Mesendoderm (in vitro differentiated cells): ENCODE measurements at regions not wholly inside any gene's neighbourhood (a gene's known extent, or its start where the extent isn't known, plus 50 kb on each side); places are given as distances from the start of the nearest gene placed in this dataset.

Experiments
- DNase-seq: peaks from one replicate; pipeline ENCODE4 v3.0.0; 2013
- H2AK5ac ChIP-seq: 2 replicates; pipeline ENCODE4 v1.6.1; 2013; ENCODE audit warnings: low read length, inconsistent platforms
- H2BK120ac ChIP-seq: 2 replicates; pipeline ENCODE4 v1.6.1; 2013; ENCODE audit warnings: low read depth, mild to moderate bottlenecking, low read length, moderate library complexity, mixed read lengths
- H2BK15ac ChIP-seq: replicated peaks from 2 replicates; pipeline ENCODE4 v1.6.1; 2013; ENCODE audit warnings: low read depth, mild to moderate bottlenecking, moderate library complexity
- H2BK5ac ChIP-seq: 2 replicates; pipeline ENCODE4 v1.6.1; 2013; ENCODE audit warnings: low read length, inconsistent platforms
- H3K18ac ChIP-seq: 2 replicates; pipeline ENCODE4 v1.6.1; 2013; ENCODE audit warnings: mild to moderate bottlenecking, low read length, mixed read lengths
- H3K23ac ChIP-seq: one replicate; pipeline ENCODE4 v1.6.1; 2013; ENCODE audit warnings: low read length
- H3K27ac ChIP-seq: 2 replicates; pipeline ENCODE4 v1.5.1; 2013; ENCODE audit warnings: low read depth, mild to moderate bottlenecking, inconsistent platforms, low read length, moderate library complexity
- H3K27me3 ChIP-seq: 2 replicates; pipeline ENCODE4 v1.6.1; 2013; ENCODE audit warnings: low read length, control low read depth, mild to moderate bottlenecking, inconsistent platforms; ENCODE audit not compliant: insufficient read depth, poor library complexity
- H3K36me3 ChIP-seq: 2 replicates; pipeline ENCODE4 v1.6.1; 2013; ENCODE audit warnings: low read length, inconsistent platforms; ENCODE audit not compliant: control insufficient read depth, insufficient read depth
- H3K4ac ChIP-seq: one replicate; pipeline ENCODE4 v1.6.1; 2013; ENCODE audit warnings: low read depth, mild to moderate bottlenecking, low read length, moderate library complexity
- H3K4me1 ChIP-seq: 2 replicates; pipeline ENCODE4 v1.6.1; 2013; ENCODE audit warnings: low read depth, low read length, inconsistent platforms; ENCODE audit not compliant: control insufficient read depth
- H3K4me2 ChIP-seq: 2 replicates; pipeline ENCODE4 v1.6.1; 2013; ENCODE audit warnings: low read length
- H3K4me3 ChIP-seq: 2 replicates; pipeline ENCODE4 v1.5.1; 2013; ENCODE audit warnings: mild to moderate bottlenecking, low read length
- H3K56ac ChIP-seq: one replicate; pipeline ENCODE4 v1.6.1; 2013; ENCODE audit warnings: low read length
- H3K79me1 ChIP-seq: 2 replicates; pipeline ENCODE4 v1.6.1; 2013; ENCODE audit warnings: low read length, inconsistent platforms
- H3K79me2 ChIP-seq: 2 replicates; pipeline ENCODE4 v1.6.1; 2013; ENCODE audit warnings: mild to moderate bottlenecking, low read length; ENCODE audit not compliant: control insufficient read depth, insufficient read depth
- H3K9ac ChIP-seq: 2 replicates; pipeline ENCODE4 v1.6.1; 2013; ENCODE audit warnings: low read length, inconsistent platforms
- H4K5ac ChIP-seq: one replicate; pipeline ENCODE4 v1.6.1; 2013; ENCODE audit warnings: low read length
- H4K8ac ChIP-seq: one replicate; pipeline ENCODE4 v1.6.1; 2013; ENCODE audit warnings: low read depth, mild to moderate bottlenecking, control low read depth, low read length, moderate library complexity
- WGBS: extraction: QIAGEN DNeasy Blood & Tissue Kit; methylation state at CpG from one replicate; pipeline ENCODE4 v1.1.7; 2013; ENCODE audit warnings: low lambda C conversion rate, missing lambda C conversion rate; ENCODE audit not compliant: insufficient coverage; ENCODE audit errors: extremely low coverage; 5-methylcytosine and 5-hydroxymethylcytosine counted together

DNA sequence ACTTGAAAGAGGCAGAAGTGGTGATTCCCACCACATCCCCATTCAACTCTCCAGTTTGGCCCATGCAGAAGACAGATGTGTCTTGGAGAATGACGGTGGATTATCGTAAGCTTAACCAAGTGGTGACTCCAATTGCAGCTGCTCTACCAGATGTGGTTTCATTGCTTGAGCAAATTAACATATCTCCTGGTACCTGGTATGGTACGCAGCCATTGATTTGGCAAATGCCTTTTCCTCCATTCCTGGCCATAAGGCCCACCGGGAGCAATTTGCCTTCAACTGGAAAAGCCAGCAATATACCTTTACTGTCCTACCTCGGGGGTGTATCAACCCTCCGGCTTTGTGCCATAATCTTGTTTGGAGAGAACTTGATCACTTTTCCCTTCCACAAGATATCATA, 411.5 kb upstream of the SMIM21 start:
- no peak for DNase-seq
- no peak overlapping the region for H3K4me3 ChIP-seq
- H3K4me2 ChIP-seq, result no peak overlapping the region
- H2BK15ac ChIP-seq, result no peak overlapping the region
- H3K23ac ChIP-seq, result no peak overlapping the region
- H2BK5ac ChIP-seq, result no peak overlapping the region
- no peaks in the 10 kb centered on the region for H3K4me1 ChIP-seq
- no peak overlapping the region for H2AK5ac ChIP-seq
- H4K8ac ChIP-seq, result no peak overlapping the region
- no peaks in the 10 kb centered on the region for H3K27me3 ChIP-seq
- no peak overlapping the region for H4K5ac ChIP-seq
- H3K56ac ChIP-seq, result no peak overlapping the region
- H3K4ac ChIP-seq, result no peak overlapping the region
- no peaks in the 10 kb centered on the region for H3K79me1 ChIP-seq
- no peak overlapping the region for H2BK120ac ChIP-seq
- H3K79me2 ChIP-seq, result no peaks in the 10 kb centered on the region
- H3K27ac ChIP-seq, result no peak overlapping the region
- no CpG with 5 or more reads among the region's 6 CpGs for WGBS
- H3K9ac ChIP-seq, result no peak overlapping the region
- no peak overlapping the region for H3K18ac ChIP-seq
- no peaks in the 10 kb centered on the region for H3K36me3 ChIP-seq

DNA sequence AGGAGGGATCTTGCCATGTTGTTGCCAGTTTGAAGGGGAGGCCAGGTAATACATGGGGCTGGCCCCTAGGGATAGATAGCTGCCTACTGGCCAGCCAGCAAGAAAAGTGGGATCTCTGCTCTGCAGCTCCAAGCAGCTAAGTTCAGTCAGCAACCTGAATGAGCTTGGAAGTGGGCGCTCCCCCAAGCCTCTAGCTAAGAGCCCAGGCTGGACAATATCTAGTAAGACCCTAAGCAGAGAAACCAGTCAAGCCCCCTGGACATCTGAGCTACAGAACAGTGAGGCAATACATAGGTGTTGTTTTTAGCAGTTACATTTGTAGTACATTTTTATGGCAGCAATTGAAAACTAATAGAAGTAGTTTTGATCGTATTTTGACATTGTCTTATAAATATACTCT, 409.8 kb upstream of the SMIM21 start:
- Histone ChIP-seq H3K18ac (no peak overlapping the region), H3K9ac (no peak overlapping the region), H3K79me1 (no peaks in the 10 kb centered on the region), H3K56ac (no peak overlapping the region), H4K5ac (no peak overlapping the region), H3K4ac (no peak overlapping the region), H4K8ac (no peak overlapping the region), H3K4me3 (no peak overlapping the region), H2BK15ac (no peak overlapping the region), H3K27ac (no peak overlapping the region), H2BK120ac (no peak overlapping the region), H3K23ac (no peak overlapping the region), H3K36me3 (no peaks in the 10 kb centered on the region), H2BK5ac (no peak overlapping the region), H3K27me3 (no peaks in the 10 kb centered on the region), H2AK5ac (no peak overlapping the region), H3K79me2 (no peaks in the 10 kb centered on the region), H3K4me2 (no peak overlapping the region), H3K4me1 (no peaks in the 10 kb centered on the region)
- no peak for DNase-seq
- no CpG with 5 or more reads among the region's 2 CpGs for WGBS

DNA sequence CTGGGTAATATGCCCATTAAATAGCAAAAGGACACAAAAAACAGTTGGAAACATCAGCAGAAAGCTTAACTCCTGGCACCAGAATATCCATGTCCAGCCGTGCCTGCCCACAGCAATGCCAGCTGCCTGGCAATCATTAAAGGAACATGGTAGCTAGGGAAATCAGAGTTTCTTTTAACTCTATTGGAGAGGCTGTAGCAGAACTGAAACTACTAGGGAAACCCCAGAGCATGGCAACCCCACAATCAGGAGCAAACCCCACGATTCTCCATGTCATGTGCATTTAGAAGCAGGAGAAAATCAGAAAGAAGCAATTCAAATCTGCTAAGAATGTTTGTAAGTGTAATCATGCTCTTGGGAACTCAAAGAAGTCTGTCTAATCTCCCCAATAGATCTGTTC, 409.0 kb upstream of the SMIM21 start:
- Histone ChIP-seq H4K8ac (no peak overlapping the region), H2BK120ac (no peak overlapping the region), H3K4me2 (no peak overlapping the region), H3K23ac (no peak overlapping the region), H3K4ac (no peak overlapping the region), H3K36me3 (no peaks in the 10 kb centered on the region), H3K4me3 (no peak overlapping the region), H3K79me2 (no peaks in the 10 kb centered on the region), H2BK15ac (no peak overlapping the region), H3K27ac (no peak overlapping the region), H3K56ac (no peak overlapping the region), H3K27me3 (no peaks in the 10 kb centered on the region), H3K79me1 (no peaks in the 10 kb centered on the region), H3K4me1 (no peaks in the 10 kb centered on the region), H2BK5ac (no peak overlapping the region), H2AK5ac (no peak overlapping the region), H3K18ac (no peak overlapping the region), H3K9ac (no peak overlapping the region), H4K5ac (no peak overlapping the region)
- no peak for DNase-seq
- WGBS, result no CpG with 5 or more reads among the region's 2 CpGs

GRCh38 chr18:75831960-75832359, 404.5 kb upstream of the SMIM21 start:
- H3K27me3 ChIP-seq, result no peaks in the 10 kb centered on the region
- H4K8ac ChIP-seq, result no peak overlapping the region
- no peak overlapping the region for H2BK5ac ChIP-seq
- H3K79me2 ChIP-seq, result no peaks in the 10 kb centered on the region
- H3K56ac ChIP-seq, result no peak overlapping the region
- no peaks in the 10 kb centered on the region for H3K4me1 ChIP-seq
- H3K79me1 ChIP-seq, result no peaks in the 10 kb centered on the region
- no peak for DNase-seq
- H3K4me3 ChIP-seq, result no peak overlapping the region
- no peak overlapping the region for H3K4me2 ChIP-seq
- no peak overlapping the region for H2AK5ac ChIP-seq
- no peak overlapping the region for H3K9ac ChIP-seq
- H4K5ac ChIP-seq, result no peak overlapping the region
- no CpG with 5 or more reads among the region's 4 CpGs for WGBS
- H2BK15ac ChIP-seq, result no peak overlapping the region
- no peak overlapping the region for H2BK120ac ChIP-seq
- H3K18ac ChIP-seq, result no peak overlapping the region
- no peaks in the 10 kb centered on the region for H3K36me3 ChIP-seq
- H3K27ac ChIP-seq, result no peak overlapping the region
- no peak overlapping the region for H3K23ac ChIP-seq
- H3K4ac ChIP-seq, result no peak overlapping the region

DNA sequence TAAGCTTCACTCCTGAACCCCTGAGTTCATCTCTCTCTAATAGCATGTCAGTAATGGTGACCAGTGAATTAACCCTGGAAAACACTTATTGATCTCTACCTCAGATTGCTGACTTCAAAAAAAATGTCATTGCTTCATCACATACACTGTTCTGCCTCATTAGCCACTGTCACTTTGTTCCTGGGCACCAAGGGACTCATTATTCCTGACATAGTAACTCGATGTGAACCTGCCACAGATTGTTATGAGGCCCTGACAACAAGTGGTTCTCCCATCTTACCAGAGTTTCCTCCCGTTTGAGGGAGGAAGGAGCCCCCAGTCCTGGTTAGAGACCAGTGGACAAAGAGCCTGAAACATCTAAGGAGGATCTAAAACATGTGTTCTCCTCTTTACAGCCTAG, 403.3 kb upstream of the SMIM21 start:
- no peak overlapping the region for H3K56ac ChIP-seq
- no peak for DNase-seq
- H4K5ac ChIP-seq, result no peak overlapping the region
- no peak overlapping the region for H3K4me3 ChIP-seq
- H3K23ac ChIP-seq, result no peak overlapping the region
- H2AK5ac ChIP-seq, result no peak overlapping the region
- WGBS, result no CpG with 5 or more reads among the region's 2 CpGs
- H3K4ac ChIP-seq, result no peak overlapping the region
- no peaks in the 10 kb centered on the region for H3K79me2 ChIP-seq
- no peak overlapping the region for H3K4me2 ChIP-seq
- no peak overlapping the region for H4K8ac ChIP-seq
- no peaks in the 10 kb centered on the region for H3K36me3 ChIP-seq
- no peak overlapping the region for H3K27ac ChIP-seq
- H2BK120ac ChIP-seq, result no peak overlapping the region
- H3K9ac ChIP-seq, result no peak overlapping the region
- H3K27me3 ChIP-seq, result no peaks in the 10 kb centered on the region
- H3K18ac ChIP-seq, result no peak overlapping the region
- H3K4me1 ChIP-seq, result peaks cover 2% of the 10 kb centered on the region
- no peak overlapping the region for H2BK5ac ChIP-seq
- no peaks in the 10 kb centered on the region for H3K79me1 ChIP-seq
- H2BK15ac ChIP-seq, result no peak overlapping the region

DNA sequence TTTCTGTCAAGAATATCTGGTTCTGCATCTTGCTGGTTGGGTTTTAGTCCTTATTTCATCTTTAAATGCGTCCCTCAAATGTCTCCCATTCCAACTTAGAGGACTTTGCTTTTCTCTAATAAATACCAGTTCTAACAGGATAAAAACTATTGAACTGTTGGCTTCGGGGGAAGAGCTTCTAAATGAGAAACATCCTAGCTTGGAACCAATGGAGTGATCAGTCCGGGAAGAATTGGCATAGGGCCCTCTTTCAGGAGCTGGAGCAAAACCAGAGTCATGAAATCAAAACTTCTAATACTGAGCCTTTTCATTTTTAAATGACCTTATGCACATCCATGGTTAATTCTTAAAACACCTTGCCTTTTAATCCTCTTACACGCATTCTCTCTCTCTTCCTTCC, 401.6 kb upstream of the SMIM21 start:
- no peak overlapping the region for H3K4me3 ChIP-seq
- H3K4me1 ChIP-seq, result peaks cover 2% of the 10 kb centered on the region
- H3K4me2 ChIP-seq, result no peak overlapping the region
- H2BK15ac ChIP-seq, result no peak overlapping the region
- DNase-seq, result no peak
- no peak overlapping the region for H3K9ac ChIP-seq
- H3K4ac ChIP-seq, result no peak overlapping the region
- no peak overlapping the region for H4K8ac ChIP-seq
- H3K79me1 ChIP-seq, result no peaks in the 10 kb centered on the region
- no peak overlapping the region for H2BK5ac ChIP-seq
- H3K36me3 ChIP-seq, result no peaks in the 10 kb centered on the region
- H3K56ac ChIP-seq, result no peak overlapping the region
- no peak overlapping the region for H4K5ac ChIP-seq
- no peak overlapping the region for H2AK5ac ChIP-seq
- no peak overlapping the region for H3K18ac ChIP-seq
- H3K79me2 ChIP-seq, result no peaks in the 10 kb centered on the region
- no peaks in the 10 kb centered on the region for H3K27me3 ChIP-seq
- H3K23ac ChIP-seq, result no peak overlapping the region
- H2BK120ac ChIP-seq, result no peak overlapping the region
- WGBS, result 100% methylated on average over 1 of the region's 4 CpGs
- H3K27ac ChIP-seq, result no peak overlapping the region
